HCT116 (cell line): ENCODE measurements at regions not wholly inside any gene's neighbourhood (a gene's known extent, or its start where the extent isn't known, plus 50 kb on each side); places are given as distances from the start of the nearest gene placed in this dataset.

Experiments used
- ATAC-seq: fragments of 200-7000 bp; cut with Tn5 transposase; 2 replicates; pipeline ENCODE4 v1.9.1; 2020; ENCODE audit warnings: mild to moderate bottlenecking, moderate library complexity
- BruUV-seq: library from RNA; stranded (reverse); fragments of 400-500 nt; replicated peaks from 2 replicates; lab custom pipeline; 2021; lab: Mats Ljungman, UMichigan
- CTCF ChIA-PET: fragments of 300-600 bp; sonication (Branson Sonifier 250); formaldehyde crosslinking; loops from one replicate; lab custom pipeline; 2021; ENCODE audit warnings: antibody characterized with exemption; lab: Charles Lee
- POLR2A ChIA-PET: fragments of 300-600, 350-600 bp; sonication (Branson Sonifier 250); formaldehyde crosslinking; loops from one replicate; lab custom pipeline; 2021; ENCODE audit warnings: antibody characterized with exemption; lab: Charles Lee
- RAD21 ChIA-PET, 2 experiments: fragments of 300-600 bp; sonication (Branson Sonifier 250); formaldehyde crosslinking; loops; one replicate each; lab custom pipeline; 2023; ENCODE audit warnings: low total read pairs in 2 of 2; ENCODE audit not compliant: uncharacterized antibody in 2 of 2, unreplicated experiment in 2 of 2, low non-redundant PET in 1 of 2; lab: Charles Lee
- DNase-seq: peaks from one replicate; pipeline ENCODE4 v3.0.0-alpha.2; 2010; ENCODE audit warnings: low read depth, low spot score
- H2AFZ ChIP-seq: fragments of 200-600 bp; shearing (Covaris generic), sonication (generic); 2 replicates; pipeline ENCODE4 v1.6.1; 2017; ENCODE audit warnings: low read depth, mixed run types, mixed read lengths, antibody characterized with exemption, low read length; ENCODE audit not compliant: poor library complexity, severe bottlenecking
- H3K27ac ChIP-seq: 2 replicates; pipeline ENCODE4 v1.5.1; 2012; ENCODE audit warnings: low read depth, low read length
- H3K27me3 ChIP-seq: fragments of 200-600 bp; sonication (generic); 2 replicates; pipeline ENCODE4 v1.6.1; 2016; ENCODE audit warnings: mixed run types, low read length, mixed read lengths; ENCODE audit not compliant: insufficient read depth
- H3K36me3 ChIP-seq, 2 experiments: fragments of 200-500 bp in 1 of 2; fragments of 200-600 bp in 1 of 2; sonication (Bioruptor generic) in 1 of 2; sonication (generic) in 1 of 2; 2 replicates each; pipeline versions ENCODE4 v1.5.1 to v1.6.1; 2014 to 2016; ENCODE audit warnings: low read length in 2 of 2, inconsistent platforms in 1 of 2, mixed read lengths in 1 of 2, mixed run types in 1 of 2; ENCODE audit not compliant: insufficient read depth in 2 of 2, control insufficient read depth in 1 of 2
- H3K4me1 ChIP-seq, 2 experiments: fragments of 200-600 bp in 1 of 2; sonication (generic) in 1 of 2; 2 replicates each; pipeline versions ENCODE4 v1.5.1 to v1.6.1; 2012 to 2017; ENCODE audit warnings: low read length in 2 of 2, inconsistent platforms in 1 of 2, mild to moderate bottlenecking in 1 of 2, mixed read lengths in 1 of 2, mixed run types in 1 of 2, moderate library complexity in 1 of 2; ENCODE audit not compliant: insufficient read depth in 2 of 2, control insufficient read depth in 1 of 2
- H3K4me2 ChIP-seq: fragments of 200-600 bp; sonication (generic); 2 replicates; pipeline ENCODE4 v1.6.1; 2017; ENCODE audit warnings: mixed run types, low read length, mixed read lengths
- H3K4me3 ChIP-seq, 2 experiments: fragments of 200-600 bp in 1 of 2; sonication (generic) in 1 of 2; replicated peaks in 1 of 2; 2 replicates each; pipeline ENCODE4 v1.5.1; 2011 to 2016; ENCODE audit warnings: low read length in 2 of 2, control low read depth in 1 of 2, low read depth in 1 of 2, mild to moderate bottlenecking in 1 of 2, mixed read lengths in 1 of 2, mixed run types in 1 of 2
- H3K79me2 ChIP-seq: fragments of 200-600 bp; sonication (generic); 2 replicates; pipeline ENCODE4 v1.6.1; 2017; ENCODE audit warnings: mild to moderate bottlenecking, mixed run types, low read length, moderate library complexity, mixed read lengths; ENCODE audit not compliant: insufficient read depth
- H3K9ac ChIP-seq: fragments of 200-600 bp; sonication (generic); 2 replicates; pipeline ENCODE4 v1.6.1; 2016; ENCODE audit warnings: low read length, mixed read lengths
- H3K9me2 ChIP-seq: fragments of 200-600 bp; sonication (generic), shearing (Covaris generic); 2 replicates; pipeline ENCODE4 v1.6.1; 2017; ENCODE audit warnings: mixed run types, mild to moderate bottlenecking, moderate library complexity; ENCODE audit not compliant: insufficient read depth
- H3K9me3 ChIP-seq, 2 experiments: fragments of 200-500 bp in 1 of 2; fragments of 200-600 bp in 1 of 2; sonication (Bioruptor generic) in 1 of 2; sonication (generic) in 1 of 2; 2 replicates each; pipeline ENCODE4 v1.6.1; 2014 to 2017; ENCODE audit warnings: low read length in 2 of 2, mixed read lengths in 2 of 2, inconsistent platforms in 1 of 2, low read depth in 1 of 2, mild to moderate bottlenecking in 1 of 2, mixed run types in 1 of 2, moderate library complexity in 1 of 2; ENCODE audit not compliant: control insufficient read depth in 1 of 2, insufficient read depth in 1 of 2
- H4K20me1 ChIP-seq: fragments of 200-600 bp; sonication (generic), shearing (Covaris generic); 2 replicates; pipeline ENCODE4 v1.6.1; 2017; ENCODE audit warnings: mixed run types, mild to moderate bottlenecking, moderate library complexity; ENCODE audit not compliant: insufficient read depth
- CBX3 ChIP-seq: IDR thresholded peaks from 2 replicates; pipeline ENCODE4 v1.6.1; 2012; ENCODE audit warnings: low read depth
- CEBPB ChIP-seq: IDR thresholded peaks from 2 replicates; pipeline ENCODE4 v1.6.1; 2012; ENCODE audit warnings: low read depth
- EZH2phosphoT487 ChIP-seq: fragments of 200-600 bp; IDR thresholded peaks from 2 replicates; pipeline ENCODE4 v1.6.1; 2018; ENCODE audit warnings: antibody characterized with exemption, borderline replicate concordance
- POLR2AphosphoS5 ChIP-seq: IDR thresholded peaks from 2 replicates; pipeline ENCODE4 v1.6.1; 2011; ENCODE audit warnings: mild to moderate bottlenecking, low read depth, low read length, moderate library complexity
- YY1 ChIP-seq: IDR thresholded peaks from 2 replicates; pipeline ENCODE4 v1.6.1; 2011; ENCODE audit warnings: low read length, low read depth, moderate library complexity, mild to moderate bottlenecking; ENCODE audit not compliant: insufficient replicate concordance; ENCODE audit errors: extremely low read depth
- ZBTB33 ChIP-seq: IDR thresholded peaks from 2 replicates; pipeline ENCODE4 v1.6.1; 2011; ENCODE audit warnings: mild to moderate bottlenecking, low read length, moderate library complexity; ENCODE audit not compliant: insufficient replicate concordance; ENCODE audit errors: extremely low read depth
- ZFX ChIP-seq: fragments of 450-650 bp; IDR thresholded peaks from 2 replicates; pipeline ENCODE4 v1.6.1; 2017
- intact Hi-C: fragments of 100-400 bp; cut with micrococcal nuclease; formaldehyde crosslinking; loops from 2 replicates; pipeline ENCODE4 v1.10.0; 2022
- TF ChIP-seq, protein P1 (sequence below): IDR thresholded peaks from 2 replicates; pipeline ENCODE4 v1.6.1; 2012

DNA sequence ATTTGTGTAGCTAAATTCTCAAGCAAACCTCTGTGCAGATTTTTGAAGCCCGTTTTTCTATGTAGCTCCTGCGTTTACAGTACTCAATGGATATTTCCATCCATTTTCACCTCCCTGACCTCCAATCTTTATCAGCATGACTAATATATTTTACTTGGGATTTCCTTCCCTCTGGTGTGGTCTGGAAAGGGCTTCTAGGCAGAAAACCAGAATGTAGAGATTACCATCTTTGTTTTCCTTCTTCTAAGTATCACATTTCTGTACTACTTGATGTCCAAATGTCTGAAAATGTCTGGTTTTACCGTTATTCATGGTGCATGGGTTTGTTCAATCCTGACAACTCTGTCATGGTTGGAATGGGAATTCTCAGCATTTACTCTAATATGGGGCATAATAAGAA is 907.6 kb upstream of the FLRT2 start:
- H3K4me2 ChIP-seq, result no peak overlapping the region
- intact Hi-C loops, result no loop called here
- ChIA-PET POLR2A (no interaction called here), RAD21 (no interaction called here), CTCF (no interaction called here)
- H3K4me3 ChIP-seq, result no peak overlapping the region
- ATAC-seq (no peak), DNase-seq (no peak)
- no peaks in the 10 kb centered on the region for H3K9me2 ChIP-seq
- no TSS peak for BruUV-seq
- no peaks in the 10 kb centered on the region for H3K27me3 ChIP-seq
- no peaks in the 10 kb centered on the region for H4K20me1 ChIP-seq
- peaks cover 5 to 11% of the 10 kb centered on the region in 2 experiments; a peak in 3 of 4 replicates for H3K9me3 ChIP-seq
- H2AFZ ChIP-seq, result no peak overlapping the region
- H3K27ac ChIP-seq, result no peak overlapping the region
- no peak overlapping the region for H3K9ac ChIP-seq
- H3K36me3 ChIP-seq, result no peaks in the 10 kb centered on the region
- no peaks in the 10 kb centered on the region for H3K79me2 ChIP-seq
- H3K4me1 ChIP-seq, result no peaks in the 10 kb centered on the region
- TF ChIP-seq YY1 (no peak), ZBTB33 (no peak), EZH2phosphoT487 (no peak)
- TF ChIP-seq, protein P1, sequence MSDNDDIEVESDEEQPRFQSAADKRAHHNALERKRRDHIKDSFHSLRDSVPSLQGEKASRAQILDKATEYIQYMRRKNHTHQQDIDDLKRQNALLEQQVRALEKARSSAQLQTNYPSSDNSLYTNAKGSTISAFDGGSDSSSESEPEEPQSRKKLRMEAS, result no peak

GRCh38 chr14:84643446-84643845 is 886.5 kb upstream of the FLRT2 start:
- Histone ChIP-seq H3K27ac (no peak overlapping the region), H2AFZ (no peak overlapping the region), H3K9me2 (no peaks in the 10 kb centered on the region), H3K9me3 (peaks cover 12 to 20% of the 10 kb centered on the region in 2 experiments; a peak in 2 of 4 replicates), H3K4me1 (no peaks in the 10 kb centered on the region), H3K4me2 (no peak overlapping the region), H3K27me3 (no peaks in the 10 kb centered on the region), H3K79me2 (no peaks in the 10 kb centered on the region), H4K20me1 (no peaks in the 10 kb centered on the region), H3K9ac (no peak overlapping the region), H3K4me3 (no peak overlapping the region), H3K36me3 (no peaks in the 10 kb centered on the region)
- ChIA-PET RAD21 (no interaction called here), POLR2A (no interaction called here), CTCF (no interaction called here)
- DNase-seq, result no peak
- TF ChIP-seq POLR2AphosphoS5 (no peak), ZFX (no peak), CEBPB (no peak), CBX3 (no peak)
- intact Hi-C loops, result no loop called here
- BruUV-seq, result no TSS peak
- no peak for ATAC-seq
